ENCODE measurements at regions not wholly inside any gene's neighbourhood (a gene's known extent, or its start where the extent isn't known, plus 50 kb on each side); places are given as distances from the start of the nearest gene placed in this dataset.

DNA sequence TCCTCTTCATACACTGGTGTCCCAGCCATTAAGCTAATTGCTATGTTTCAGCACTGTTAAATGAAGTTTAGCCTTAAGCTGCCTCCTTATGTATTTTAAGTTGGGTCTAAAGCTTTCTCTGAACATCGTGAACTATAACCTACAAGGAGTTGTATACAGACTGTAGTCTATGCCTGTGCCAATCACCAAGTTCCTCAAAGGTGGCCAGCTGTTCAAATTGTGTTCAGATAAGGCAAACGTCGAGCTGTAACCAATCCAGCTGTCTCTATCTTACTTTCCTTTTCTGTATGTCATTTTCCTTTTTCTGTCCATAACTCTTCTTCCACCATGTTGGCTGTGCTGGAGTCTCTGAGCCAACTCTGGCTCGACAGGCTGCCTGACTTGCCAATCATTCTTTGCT lies 199.6 kb downstream of the OGFRL1 start:
- TF ChIP-seq, protein P1, sequence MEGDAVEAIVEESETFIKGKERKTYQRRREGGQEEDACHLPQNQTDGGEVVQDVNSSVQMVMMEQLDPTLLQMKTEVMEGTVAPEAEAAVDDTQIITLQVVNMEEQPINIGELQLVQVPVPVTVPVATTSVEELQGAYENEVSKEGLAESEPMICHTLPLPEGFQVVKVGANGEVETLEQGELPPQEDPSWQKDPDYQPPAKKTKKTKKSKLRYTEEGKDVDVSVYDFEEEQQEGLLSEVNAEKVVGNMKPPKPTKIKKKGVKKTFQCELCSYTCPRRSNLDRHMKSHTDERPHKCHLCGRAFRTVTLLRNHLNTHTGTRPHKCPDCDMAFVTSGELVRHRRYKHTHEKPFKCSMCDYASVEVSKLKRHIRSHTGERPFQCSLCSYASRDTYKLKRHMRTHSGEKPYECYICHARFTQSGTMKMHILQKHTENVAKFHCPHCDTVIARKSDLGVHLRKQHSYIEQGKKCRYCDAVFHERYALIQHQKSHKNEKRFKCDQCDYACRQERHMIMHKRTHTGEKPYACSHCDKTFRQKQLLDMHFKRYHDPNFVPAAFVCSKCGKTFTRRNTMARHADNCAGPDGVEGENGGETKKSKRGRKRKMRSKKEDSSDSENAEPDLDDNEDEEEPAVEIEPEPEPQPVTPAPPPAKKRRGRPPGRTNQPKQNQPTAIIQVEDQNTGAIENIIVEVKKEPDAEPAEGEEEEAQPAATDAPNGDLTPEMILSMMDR (IDR thresholded peaks at IDR 0.05; ENCODE audit: low read depth, low read length, poor library complexity, severe bottlenecking): no peak
- TF ChIP-seq EZH2phosphoT487 (IDR thresholded peaks at IDR 0.05; ENCODE audit: borderline replicate concordance, low read length): no peak

All from DOHH2 (cell line).